ENCODE measurements at regions not wholly inside any gene's neighbourhood (a gene's known extent, or its start where the extent isn't known, plus 50 kb on each side); places are given as distances from the start of the nearest gene placed in this dataset.
"Not testable (repeated sequence)": the region's sequence is repeated elsewhere in the genome, so short reads cannot be mapped to it uniquely, and the experiment has no call there.

DNA sequence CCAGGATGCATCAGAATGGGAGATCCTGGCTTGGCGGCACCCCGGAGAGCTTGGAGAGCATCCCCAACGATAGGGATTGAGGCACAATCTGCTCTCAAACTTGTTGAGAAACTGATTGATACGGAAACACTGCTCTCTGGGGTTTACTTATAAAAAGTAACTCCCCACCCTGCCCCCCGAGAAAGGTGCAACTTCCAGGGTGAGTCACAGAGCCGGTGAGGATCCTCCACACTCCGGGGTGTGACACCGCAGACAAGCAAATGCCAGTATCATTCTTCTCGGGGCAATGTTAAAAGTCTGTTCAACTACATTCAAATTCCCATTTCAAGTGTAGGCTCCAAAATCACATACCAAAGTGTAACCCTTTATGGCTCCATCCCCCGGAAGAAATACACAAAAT, 84.4 kb upstream of the MLN start:
- FAIRE-seq (no peak), DNase-seq (ENCODE audit: insufficient read length, low spot score) (no peak)
- TF ChIP-seq, protein P1, sequence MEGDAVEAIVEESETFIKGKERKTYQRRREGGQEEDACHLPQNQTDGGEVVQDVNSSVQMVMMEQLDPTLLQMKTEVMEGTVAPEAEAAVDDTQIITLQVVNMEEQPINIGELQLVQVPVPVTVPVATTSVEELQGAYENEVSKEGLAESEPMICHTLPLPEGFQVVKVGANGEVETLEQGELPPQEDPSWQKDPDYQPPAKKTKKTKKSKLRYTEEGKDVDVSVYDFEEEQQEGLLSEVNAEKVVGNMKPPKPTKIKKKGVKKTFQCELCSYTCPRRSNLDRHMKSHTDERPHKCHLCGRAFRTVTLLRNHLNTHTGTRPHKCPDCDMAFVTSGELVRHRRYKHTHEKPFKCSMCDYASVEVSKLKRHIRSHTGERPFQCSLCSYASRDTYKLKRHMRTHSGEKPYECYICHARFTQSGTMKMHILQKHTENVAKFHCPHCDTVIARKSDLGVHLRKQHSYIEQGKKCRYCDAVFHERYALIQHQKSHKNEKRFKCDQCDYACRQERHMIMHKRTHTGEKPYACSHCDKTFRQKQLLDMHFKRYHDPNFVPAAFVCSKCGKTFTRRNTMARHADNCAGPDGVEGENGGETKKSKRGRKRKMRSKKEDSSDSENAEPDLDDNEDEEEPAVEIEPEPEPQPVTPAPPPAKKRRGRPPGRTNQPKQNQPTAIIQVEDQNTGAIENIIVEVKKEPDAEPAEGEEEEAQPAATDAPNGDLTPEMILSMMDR (IDR thresholded peaks at IDR 0.05; ENCODE audit: insufficient read depth, missing control alignments), result no peak

DNA sequence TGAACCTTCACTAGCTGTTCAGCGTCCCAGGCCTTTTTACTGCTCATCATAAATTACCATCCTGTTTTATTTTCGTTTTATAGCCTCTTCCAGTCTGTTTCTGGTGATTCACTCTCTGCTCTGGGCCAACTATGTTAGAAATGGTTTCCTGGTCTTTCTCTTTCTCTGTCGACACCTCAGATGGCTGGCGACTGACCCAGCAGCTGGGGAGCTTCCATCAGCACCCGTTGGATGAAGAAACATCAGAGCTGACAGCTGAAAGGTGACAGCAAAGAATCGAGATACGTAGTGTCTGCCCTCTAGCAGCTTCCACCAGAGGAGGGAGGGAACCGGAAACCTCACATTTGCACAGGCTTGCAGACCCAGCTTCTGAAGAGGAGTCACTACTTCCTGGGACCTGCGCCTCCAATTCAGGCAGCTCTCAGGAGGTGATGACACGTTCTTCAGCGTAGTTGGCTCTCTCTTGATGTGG, 82.9 kb upstream of the MLN start:
- TF ChIP-seq, protein P1 (IDR thresholded peaks at IDR 0.05; ENCODE audit: insufficient read depth, missing control alignments), result no peak
- FAIRE-seq (no peak), DNase-seq (ENCODE audit: insufficient read length, low spot score) (no peak)

DNA sequence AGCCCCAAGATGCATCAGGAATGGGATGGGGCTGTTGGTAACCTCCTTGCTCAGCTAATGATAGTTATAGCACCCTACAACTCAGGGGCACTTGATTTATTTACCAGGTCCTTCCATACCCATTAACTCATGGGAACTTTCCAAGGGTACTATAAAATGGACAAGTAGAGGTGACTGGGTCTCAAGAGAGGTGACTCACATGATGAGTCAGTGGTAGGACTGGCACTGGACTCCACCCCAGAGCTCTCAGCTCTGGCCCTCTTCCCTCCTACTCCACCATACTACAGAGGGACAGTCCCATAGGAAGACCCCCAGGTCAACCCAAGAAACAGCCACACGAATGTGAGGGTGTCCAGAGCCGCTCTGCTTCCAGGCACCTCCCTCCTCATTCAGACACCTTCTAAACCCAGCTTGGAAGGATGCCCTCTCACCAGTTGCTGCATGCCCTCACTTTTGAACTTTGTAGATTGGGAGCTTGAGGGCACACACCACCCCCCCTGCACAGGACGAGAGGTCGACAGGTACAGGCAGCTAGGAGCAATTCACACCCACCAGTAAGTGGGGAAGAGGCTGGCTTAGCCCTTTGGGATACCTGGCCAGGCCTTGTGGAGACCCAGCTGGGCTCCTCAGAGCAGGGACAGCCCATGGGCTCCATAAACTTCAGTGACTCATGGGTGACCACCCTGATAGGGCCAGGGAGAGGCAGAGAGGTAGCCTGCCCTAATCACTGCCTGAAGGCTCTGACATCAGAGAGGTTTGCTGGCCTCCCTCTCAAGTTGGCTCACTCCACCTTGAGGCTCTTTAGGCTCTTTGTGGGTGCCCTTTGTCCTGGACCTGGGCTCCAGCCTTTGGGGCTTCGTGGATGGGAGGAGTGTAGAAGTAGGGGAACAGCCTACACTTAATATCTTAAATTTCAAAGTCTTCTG, 81.6 kb upstream of the MLN start:
- TF ChIP-seq, protein P1 (IDR thresholded peaks at IDR 0.05; ENCODE audit: insufficient read depth, missing control alignments), result no peak
- no peak for FAIRE-seq

DNA sequence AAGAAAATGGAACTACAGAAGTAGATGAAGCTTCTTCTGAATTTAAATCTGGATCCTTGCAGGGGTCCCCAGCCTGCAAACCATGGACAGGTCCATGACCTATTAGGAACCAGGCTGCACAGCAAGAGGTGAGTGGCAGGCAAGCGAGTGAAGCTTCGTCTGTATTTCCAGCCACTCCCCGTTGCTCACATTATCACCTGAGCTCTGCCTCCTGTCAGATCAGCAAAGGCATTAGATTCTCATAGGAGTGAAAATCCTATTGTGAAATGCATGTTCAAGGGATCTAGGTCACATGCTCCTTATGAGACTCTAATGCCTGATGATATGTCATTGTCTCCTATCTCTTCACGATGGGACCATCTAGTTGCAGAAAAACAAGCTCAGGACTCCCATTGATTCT, 79.8 kb upstream of the MLN start:
- not testable (repeated sequence) for FAIRE-seq; DNase-seq (ENCODE audit: insufficient read length, low spot score)

More for the DNA sequence above, 81.6 kb upstream of the MLN start:
- no peak for DNase-seq (ENCODE audit: insufficient read length, low spot score)

DNA sequence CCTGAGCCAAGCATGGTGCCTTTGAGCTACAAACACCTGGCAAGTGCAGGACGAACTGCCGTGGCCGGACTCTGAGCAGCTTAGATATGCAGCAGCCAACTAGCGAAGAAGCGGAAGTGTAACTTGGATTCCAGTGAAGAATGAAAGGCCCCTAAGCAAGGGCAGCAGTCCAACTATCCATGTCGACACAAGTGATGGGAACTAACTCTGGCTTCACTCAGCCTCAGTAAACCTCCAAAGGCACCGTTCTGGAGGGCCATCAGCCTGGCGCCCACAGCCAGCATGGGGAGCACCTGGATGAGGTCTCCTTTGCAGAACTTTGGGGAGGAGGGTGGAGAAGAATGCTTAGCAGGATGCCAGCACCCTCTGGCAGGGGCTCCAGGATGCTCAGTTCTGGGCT, 78.4 kb upstream of the MLN start:
- TF ChIP-seq, protein P1 (IDR thresholded peaks at IDR 0.05; ENCODE audit: insufficient read depth, missing control alignments), result no peak
- FAIRE-seq (no peak), DNase-seq (ENCODE audit: insufficient read length, low spot score) (no peak)

DNA sequence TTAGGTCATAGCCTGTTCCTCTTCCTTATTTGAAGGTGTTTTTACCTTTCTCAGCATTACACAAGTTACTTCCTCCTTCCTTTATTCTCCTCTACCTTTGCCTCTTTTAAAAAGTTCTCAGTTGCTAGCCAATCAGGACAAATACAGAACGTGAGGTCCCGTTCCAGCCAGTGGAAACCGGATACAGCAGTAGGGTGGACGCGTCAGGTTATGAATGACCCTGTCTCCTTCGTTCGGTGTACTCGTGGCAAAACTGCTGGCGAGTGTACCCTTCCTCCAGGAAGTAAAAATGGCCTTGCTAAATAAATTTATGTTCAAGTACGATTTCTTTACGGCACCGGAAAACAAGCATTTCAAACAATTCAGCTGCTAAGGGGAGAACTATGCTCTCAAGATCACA, 77.0 kb upstream of the MLN start:
- DNase-seq (ENCODE audit: insufficient read length, low spot score) (no peak), FAIRE-seq (no peak)
- TF ChIP-seq, protein P1 (IDR thresholded peaks at IDR 0.05; ENCODE audit: insufficient read depth, missing control alignments), result no peak

DNA sequence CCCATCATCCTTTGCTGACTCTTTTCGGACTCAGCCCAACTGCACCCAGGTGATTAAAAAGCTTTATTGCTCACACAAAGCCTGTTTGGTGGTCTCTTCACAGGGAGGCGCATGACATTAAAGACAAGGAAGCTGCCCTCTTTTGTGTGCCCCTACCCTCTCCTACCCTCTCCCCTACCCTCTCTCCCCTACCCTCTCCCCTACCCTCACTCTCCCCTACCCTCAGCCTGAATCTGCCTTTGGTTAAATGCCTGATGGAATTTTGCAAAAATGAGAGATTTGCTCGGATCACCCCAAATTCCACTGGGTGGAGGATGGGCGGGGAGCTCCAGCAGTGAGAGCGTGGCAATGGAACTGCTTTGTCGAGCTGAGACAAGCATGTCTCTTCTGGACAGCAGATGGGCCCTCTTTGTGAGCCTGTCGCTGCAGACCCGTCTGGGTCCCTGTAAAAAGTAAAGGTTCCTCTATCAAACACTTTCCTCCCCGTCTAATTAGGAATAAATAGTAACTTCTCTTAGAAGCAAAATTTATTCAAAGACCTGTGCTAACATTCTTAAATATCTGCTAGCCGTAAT, 76.4 kb upstream of the MLN start:
- no peak for DNase-seq (ENCODE audit: insufficient read length, low spot score)
- TF ChIP-seq, protein P1 (IDR thresholded peaks at IDR 0.05; ENCODE audit: insufficient read depth, missing control alignments), result no peak
- FAIRE-seq, result no peak
